VCaP (cell line): ENCODE measurements at regions not wholly inside any gene's neighbourhood (a gene's known extent, or its start where the extent isn't known, plus 50 kb on each side); places are given as distances from the start of the nearest gene placed in this dataset.

Experiments used
- H3K27ac ChIP-seq: fragments of 450-650 bp; 2 replicates; pipeline ENCODE4 v1.5.1; 2017
- TF ChIP-seq, protein P1 (sequence below): fragments of 450-650 bp; conservative IDR thresholded peaks from 2 replicates; pipeline ENCODE4 v1.5.1; 2017; ENCODE audit warnings: mild to moderate bottlenecking, moderate library complexity

GRCh38 chr6:41413250-41413649 lies 77.8 kb downstream of the NCR2 start:
- TF ChIP-seq, protein P1, sequence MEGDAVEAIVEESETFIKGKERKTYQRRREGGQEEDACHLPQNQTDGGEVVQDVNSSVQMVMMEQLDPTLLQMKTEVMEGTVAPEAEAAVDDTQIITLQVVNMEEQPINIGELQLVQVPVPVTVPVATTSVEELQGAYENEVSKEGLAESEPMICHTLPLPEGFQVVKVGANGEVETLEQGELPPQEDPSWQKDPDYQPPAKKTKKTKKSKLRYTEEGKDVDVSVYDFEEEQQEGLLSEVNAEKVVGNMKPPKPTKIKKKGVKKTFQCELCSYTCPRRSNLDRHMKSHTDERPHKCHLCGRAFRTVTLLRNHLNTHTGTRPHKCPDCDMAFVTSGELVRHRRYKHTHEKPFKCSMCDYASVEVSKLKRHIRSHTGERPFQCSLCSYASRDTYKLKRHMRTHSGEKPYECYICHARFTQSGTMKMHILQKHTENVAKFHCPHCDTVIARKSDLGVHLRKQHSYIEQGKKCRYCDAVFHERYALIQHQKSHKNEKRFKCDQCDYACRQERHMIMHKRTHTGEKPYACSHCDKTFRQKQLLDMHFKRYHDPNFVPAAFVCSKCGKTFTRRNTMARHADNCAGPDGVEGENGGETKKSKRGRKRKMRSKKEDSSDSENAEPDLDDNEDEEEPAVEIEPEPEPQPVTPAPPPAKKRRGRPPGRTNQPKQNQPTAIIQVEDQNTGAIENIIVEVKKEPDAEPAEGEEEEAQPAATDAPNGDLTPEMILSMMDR: no peak
- no peak overlapping the region for H3K27ac ChIP-seq

DNA sequence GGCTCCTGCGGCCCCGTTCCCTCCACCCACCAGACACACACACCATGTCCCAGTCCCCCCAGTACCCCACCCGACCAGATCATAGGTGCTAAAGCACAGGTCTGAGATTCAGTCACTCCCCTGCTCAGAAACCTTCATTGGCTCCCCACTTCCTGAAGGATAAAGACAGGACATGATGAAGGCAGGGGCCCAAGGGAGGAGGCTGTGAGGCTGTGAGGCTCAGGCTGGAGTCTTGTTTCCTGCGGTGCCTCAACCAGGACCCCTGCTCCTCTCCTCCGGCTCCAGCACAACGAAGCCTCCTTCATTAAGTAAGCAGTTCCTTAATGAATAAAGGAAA lies 81.1 kb downstream of the NCR2 start:
- TF ChIP-seq, protein P1: no peak
- H3K27ac ChIP-seq: no peak overlapping the region

DNA sequence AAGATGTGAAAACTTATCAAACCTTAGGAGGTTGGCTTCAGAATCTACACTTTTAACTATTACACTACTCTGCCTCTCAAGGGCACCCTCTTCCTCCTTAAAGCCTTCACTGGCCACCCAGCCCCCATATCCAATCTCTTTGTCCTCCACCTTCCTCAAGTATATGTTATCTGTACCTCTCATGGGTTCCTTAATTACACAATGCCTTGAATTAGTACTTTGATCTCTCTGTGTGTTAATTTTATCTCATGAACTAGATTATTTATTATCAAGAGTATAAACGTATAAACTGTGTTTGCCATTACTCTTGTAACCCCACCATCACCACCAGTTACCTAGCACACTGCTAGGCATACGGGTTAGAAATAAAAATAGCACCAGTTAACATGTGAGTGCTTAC lies 83.3 kb downstream of the NCR2 start:
- H3K27ac ChIP-seq: no peak overlapping the region
- TF ChIP-seq, protein P1: no peak

- no peak overlapping the region for H3K27ac ChIP-seq
- TF ChIP-seq, protein P1: no peak
Observed at GRCh38 chr6:41419385-41419784, 84.0 kb downstream of the NCR2 start.

DNA sequence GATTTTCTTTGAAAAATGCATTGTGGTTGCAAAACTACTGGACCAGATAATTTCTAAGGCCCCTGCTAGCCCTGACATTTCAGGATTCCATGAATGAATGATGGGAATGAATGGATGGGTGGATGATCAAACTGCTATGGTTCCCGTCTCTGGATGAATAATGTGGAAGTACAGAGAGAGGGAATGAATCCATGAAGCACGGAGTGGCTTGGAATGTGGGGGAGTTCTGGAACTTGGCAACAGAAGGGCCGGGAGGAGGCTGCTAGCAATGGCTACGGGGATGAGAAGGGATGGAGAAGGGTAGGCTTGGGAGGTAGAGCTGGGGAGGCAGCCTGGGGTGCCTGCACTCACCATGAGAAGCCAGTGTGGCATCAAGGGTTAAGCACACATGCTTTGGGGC lies 84.8 kb downstream of the NCR2 start:
- TF ChIP-seq, protein P1: no peak
- no peak overlapping the region for H3K27ac ChIP-seq

GRCh38 chr6:41422161-41422560 lies 86.8 kb downstream of the NCR2 start:
- H3K27ac ChIP-seq: no peak overlapping the region
- TF ChIP-seq, protein P1: no peak

- TF ChIP-seq, protein P1: no peak
- H3K27ac ChIP-seq: no peak overlapping the region
Observed at GRCh38 chr6:41423002-41423401, 87.6 kb downstream of the NCR2 start.
